Neutrophil (primary cell): ENCODE measurements at regions not wholly inside any gene's neighbourhood (a gene's known extent, or its start where the extent isn't known, plus 50 kb on each side); places are given as distances from the start of the nearest gene placed in this dataset.

Source experiments
- H3K27ac ChIP-seq: fragments of 200-600 bp; sonication (generic); 2 replicates; pipeline ENCODE4 v1.5.1; 2016; ENCODE audit warnings: mild to moderate bottlenecking, moderate library complexity
- H3K27me3 ChIP-seq: fragments of 200-600 bp; sonication (generic); 2 replicates; pipeline ENCODE4 v1.6.0; 2016; ENCODE audit warnings: mild to moderate bottlenecking
- H3K36me3 ChIP-seq: fragments of 200-600 bp; sonication (generic); 2 replicates; pipeline ENCODE4 v1.5.1; 2017
- H3K4me1 ChIP-seq, 2 experiments: fragments of 200-600 bp in 1 of 2; sonication (generic) in 1 of 2; 1 replicate in 1 of 2; 2 replicates in 1 of 2; pipeline versions ENCODE4 v1.5.1 to v1.6.1; 2013 to 2016; ENCODE audit warnings: low read depth in 1 of 2, low read length in 1 of 2, mild to moderate bottlenecking in 1 of 2, moderate library complexity in 1 of 2; ENCODE audit not compliant: control insufficient read depth in 1 of 2, insufficient read depth in 1 of 2
- H3K4me3 ChIP-seq, 2 experiments: fragments of 200-600 bp in 1 of 2; sonication (generic) in 1 of 2; 1 replicate in 1 of 2; 2 replicates in 1 of 2; pipeline ENCODE4 v1.5.1; 2013 to 2016; ENCODE audit warnings: low read depth in 1 of 2, low read length in 1 of 2, mild to moderate bottlenecking in 1 of 2, moderate library complexity in 1 of 2
- H3K9me3 ChIP-seq: fragments of 200-600 bp; sonication (generic); 2 replicates; pipeline ENCODE4 v1.5.1; 2016
- TF ChIP-seq, protein P1 (sequence below): fragments of 200-600 bp; sonication (generic); IDR thresholded peaks from 2 replicates; pipeline ENCODE4 v1.5.1; 2016; ENCODE audit warnings: antibody characterized with exemption

DNA sequence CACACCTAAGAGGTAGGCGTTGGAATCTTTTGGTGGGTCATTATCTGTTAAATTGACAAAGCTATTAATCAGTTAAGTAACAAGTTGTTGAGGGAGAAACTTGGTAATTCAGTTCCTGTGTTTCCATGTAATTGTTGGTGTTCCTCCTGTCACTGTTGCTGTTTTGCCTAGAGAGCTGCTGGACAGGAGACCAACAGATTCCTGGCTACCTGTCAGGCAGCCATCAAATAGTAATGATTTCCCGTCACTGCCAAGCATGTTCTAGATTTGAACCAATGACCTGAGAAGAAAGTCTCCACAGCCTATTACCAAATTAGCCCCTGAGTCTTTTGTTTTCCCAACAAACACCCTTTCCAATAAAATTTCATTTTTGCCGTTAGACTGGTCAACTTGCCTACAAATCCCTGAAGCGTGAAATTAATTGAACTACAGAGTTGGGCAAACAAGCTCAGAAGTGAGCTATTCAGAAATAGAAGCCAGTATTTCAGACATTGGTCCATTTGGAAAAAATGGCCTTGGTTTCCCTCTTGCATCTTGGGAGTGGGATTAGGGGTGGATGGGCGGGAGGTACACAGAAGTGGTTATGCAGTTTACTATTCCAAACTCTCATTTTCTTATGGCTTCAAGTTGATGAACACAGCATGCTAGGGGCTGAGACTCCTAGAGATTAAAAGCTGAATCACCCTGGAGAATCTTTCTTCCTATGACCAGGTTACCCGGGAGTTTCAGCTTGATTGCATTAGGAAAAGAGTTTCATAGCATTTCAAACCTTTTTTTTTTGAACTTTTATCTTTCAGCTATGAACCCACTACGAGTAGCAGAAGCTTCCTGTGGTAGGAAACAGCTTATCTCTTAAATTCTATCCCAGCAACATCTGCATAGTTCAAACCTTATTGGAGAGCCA, 262.8 kb upstream of the MAF start:
- TF ChIP-seq, protein P1, sequence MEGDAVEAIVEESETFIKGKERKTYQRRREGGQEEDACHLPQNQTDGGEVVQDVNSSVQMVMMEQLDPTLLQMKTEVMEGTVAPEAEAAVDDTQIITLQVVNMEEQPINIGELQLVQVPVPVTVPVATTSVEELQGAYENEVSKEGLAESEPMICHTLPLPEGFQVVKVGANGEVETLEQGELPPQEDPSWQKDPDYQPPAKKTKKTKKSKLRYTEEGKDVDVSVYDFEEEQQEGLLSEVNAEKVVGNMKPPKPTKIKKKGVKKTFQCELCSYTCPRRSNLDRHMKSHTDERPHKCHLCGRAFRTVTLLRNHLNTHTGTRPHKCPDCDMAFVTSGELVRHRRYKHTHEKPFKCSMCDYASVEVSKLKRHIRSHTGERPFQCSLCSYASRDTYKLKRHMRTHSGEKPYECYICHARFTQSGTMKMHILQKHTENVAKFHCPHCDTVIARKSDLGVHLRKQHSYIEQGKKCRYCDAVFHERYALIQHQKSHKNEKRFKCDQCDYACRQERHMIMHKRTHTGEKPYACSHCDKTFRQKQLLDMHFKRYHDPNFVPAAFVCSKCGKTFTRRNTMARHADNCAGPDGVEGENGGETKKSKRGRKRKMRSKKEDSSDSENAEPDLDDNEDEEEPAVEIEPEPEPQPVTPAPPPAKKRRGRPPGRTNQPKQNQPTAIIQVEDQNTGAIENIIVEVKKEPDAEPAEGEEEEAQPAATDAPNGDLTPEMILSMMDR: no peak
- H3K4me3 ChIP-seq: no peak overlapping the region
- no peaks in the 10 kb centered on the region for H3K36me3 ChIP-seq
- no peaks in the 10 kb centered on the region for H3K9me3 ChIP-seq
- H3K27me3 ChIP-seq: no peaks in the 10 kb centered on the region
- H3K4me1 ChIP-seq: no peaks in the 10 kb centered on the region
- no peak overlapping the region for H3K27ac ChIP-seq

DNA sequence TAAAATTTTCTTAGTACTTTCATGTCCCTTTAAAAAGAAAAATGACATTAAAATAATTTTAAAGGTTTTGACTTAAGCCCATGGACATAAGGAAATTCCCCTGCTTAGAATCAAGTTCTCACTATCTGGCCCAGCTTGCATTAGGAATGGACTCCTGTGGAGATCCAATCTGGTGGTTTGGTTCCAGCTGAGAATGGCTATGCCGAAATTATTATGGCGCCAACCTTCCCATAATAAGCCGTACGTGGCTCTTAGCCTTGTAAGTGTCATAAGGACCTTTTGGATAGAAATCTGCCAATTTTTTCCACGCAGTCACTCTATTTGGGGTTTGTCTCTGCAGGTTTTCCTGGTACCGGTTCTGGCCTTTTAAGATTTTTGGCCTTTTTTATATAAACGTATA, 262.1 kb upstream of the MAF start:
- no peak overlapping the region for H3K27ac ChIP-seq
- H3K27me3 ChIP-seq: no peaks in the 10 kb centered on the region
- TF ChIP-seq, protein P1: no peak
- no peaks in the 10 kb centered on the region for H3K4me1 ChIP-seq
- no peaks in the 10 kb centered on the region for H3K36me3 ChIP-seq
- no peak overlapping the region for H3K4me3 ChIP-seq
- H3K9me3 ChIP-seq: no peaks in the 10 kb centered on the region

DNA sequence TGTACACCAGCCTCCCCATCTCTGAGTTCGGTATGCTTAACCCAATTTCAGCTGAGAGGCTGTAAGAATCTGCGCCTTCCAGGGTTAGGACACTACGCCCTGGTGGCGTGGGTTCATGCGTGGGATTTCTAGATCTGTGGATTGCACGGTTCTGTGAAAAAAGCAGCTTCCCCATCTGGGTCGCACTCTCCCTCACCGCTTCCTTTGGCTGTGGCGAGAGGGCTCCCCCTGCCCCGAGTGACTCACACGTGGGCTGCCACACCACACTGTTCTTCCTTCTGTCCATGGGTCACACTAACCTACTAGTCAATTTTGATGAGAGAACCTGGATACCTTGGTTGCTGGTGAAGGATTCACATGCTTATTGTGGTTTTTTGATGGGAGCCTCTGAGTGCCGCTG, 256.0 kb upstream of the MAF start:
- Histone ChIP-seq H3K9me3 (no peaks in the 10 kb centered on the region), H3K27ac (no peak overlapping the region), H3K4me1 (no peaks in the 10 kb centered on the region), H3K36me3 (no peaks in the 10 kb centered on the region), H3K4me3 (no peak overlapping the region), H3K27me3 (no peaks in the 10 kb centered on the region)
- TF ChIP-seq, protein P1: no peak

DNA sequence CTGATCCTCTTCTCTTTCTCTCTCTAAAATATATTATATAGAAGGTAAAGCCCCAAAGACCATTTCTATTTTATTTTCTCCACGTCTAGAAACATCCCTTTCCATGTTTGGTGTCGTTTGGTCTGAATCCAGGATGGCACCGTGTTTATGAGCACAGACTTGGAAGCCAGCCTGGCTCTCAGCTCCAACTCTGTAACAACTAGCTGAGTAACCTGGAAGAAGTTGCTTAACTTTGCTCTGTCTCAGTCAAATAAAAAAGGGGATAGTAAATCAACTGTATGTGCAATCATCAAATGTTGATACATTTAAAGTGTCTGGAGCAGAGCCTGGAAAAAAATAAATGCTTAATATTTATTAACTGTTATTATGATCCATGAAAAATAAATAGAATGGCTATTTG, 249.8 kb upstream of the MAF start:
- Histone ChIP-seq H3K9me3 (no peaks in the 10 kb centered on the region), H3K36me3 (no peaks in the 10 kb centered on the region), H3K27ac (no peak overlapping the region), H3K27me3 (no peaks in the 10 kb centered on the region), H3K4me3 (no peak overlapping the region), H3K4me1 (no peaks in the 10 kb centered on the region)
- TF ChIP-seq, protein P1: no peak

DNA sequence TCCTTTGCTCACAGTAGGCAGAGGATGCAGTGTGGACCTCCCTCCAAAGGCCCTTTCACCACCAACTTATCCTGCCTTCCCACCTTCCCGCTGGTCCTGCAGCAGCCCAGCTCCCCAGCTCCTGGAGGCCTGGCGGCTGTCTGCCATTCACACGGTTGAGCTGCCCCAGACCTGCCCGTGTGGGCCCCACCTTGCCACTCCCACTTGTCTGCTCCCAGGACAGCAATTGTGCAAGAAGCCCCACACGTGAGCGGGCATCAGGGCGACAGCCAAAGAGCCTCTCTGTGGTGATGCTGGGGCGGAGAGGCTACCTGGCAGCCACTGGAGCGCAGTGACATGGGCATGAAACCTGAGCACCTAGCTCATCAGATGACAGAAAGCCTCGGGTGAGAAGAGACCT, 248.6 kb upstream of the MAF start:
- Histone ChIP-seq H3K27ac (no peak overlapping the region), H3K27me3 (no peaks in the 10 kb centered on the region), H3K4me3 (no peak overlapping the region), H3K9me3 (no peaks in the 10 kb centered on the region), H3K36me3 (no peaks in the 10 kb centered on the region), H3K4me1 (no peaks in the 10 kb centered on the region)
- TF ChIP-seq, protein P1: no peak
